Fibroblast of lung (primary cell): ENCODE measurements at regions not wholly inside any gene's neighbourhood (a gene's known extent, or its start where the extent isn't known, plus 50 kb on each side); places are given as distances from the start of the nearest gene placed in this dataset.

ENCODE experiments used
- CTCF ChIP-seq, 2 donors: IDR thresholded peaks in 1 of 2; conservative IDR thresholded peaks in 1 of 2; 1 replicate in 1 of 2; 2 replicates in 1 of 2; pipeline ENCODE4 v1.5.1; 2011 to 2012; ENCODE audit warnings: low read length in 2 of 2, control low read depth in 1 of 2, inconsistent platforms in 1 of 2, low read depth in 1 of 2, mild to moderate bottlenecking in 1 of 2
- EZH2 ChIP-seq: IDR thresholded peaks from 2 replicates; pipeline ENCODE4 v1.5.1; 2012; ENCODE audit warnings: low read length, control low read depth, mild to moderate bottlenecking; ENCODE audit errors: missing control alignments

- TF ChIP-seq CTCF (conservative IDR thresholded peaks at IDR 0.05 in 1 of 2, IDR thresholded peaks at IDR 0.05 in 1 of 2; ENCODE audit: low read depth in 1 of 2, low read length in 2 of 2) = no peak
- TF ChIP-seq EZH2 = no peak
Measured at GRCh38 chr1:47498551-47498950, 60.7 kb downstream of the FOXD2 start.
